ENCODE measurements at regions not wholly inside any gene's neighbourhood (a gene's known extent, or its start where the extent isn't known, plus 50 kb on each side); places are given as distances from the start of the nearest gene placed in this dataset.

- Mint-ChIP-seq H3K4me1 (ENCODE audit: low read depth, unreplicated experiment) (no peaks in the 10 kb centered on the region), H3K4me3 (ENCODE audit: unreplicated experiment) (no peak overlapping the region)
These were observed 102.2 kb upstream of the NKX1-1 start for GRCh38 chr4:1508161-1509160.

DNA sequence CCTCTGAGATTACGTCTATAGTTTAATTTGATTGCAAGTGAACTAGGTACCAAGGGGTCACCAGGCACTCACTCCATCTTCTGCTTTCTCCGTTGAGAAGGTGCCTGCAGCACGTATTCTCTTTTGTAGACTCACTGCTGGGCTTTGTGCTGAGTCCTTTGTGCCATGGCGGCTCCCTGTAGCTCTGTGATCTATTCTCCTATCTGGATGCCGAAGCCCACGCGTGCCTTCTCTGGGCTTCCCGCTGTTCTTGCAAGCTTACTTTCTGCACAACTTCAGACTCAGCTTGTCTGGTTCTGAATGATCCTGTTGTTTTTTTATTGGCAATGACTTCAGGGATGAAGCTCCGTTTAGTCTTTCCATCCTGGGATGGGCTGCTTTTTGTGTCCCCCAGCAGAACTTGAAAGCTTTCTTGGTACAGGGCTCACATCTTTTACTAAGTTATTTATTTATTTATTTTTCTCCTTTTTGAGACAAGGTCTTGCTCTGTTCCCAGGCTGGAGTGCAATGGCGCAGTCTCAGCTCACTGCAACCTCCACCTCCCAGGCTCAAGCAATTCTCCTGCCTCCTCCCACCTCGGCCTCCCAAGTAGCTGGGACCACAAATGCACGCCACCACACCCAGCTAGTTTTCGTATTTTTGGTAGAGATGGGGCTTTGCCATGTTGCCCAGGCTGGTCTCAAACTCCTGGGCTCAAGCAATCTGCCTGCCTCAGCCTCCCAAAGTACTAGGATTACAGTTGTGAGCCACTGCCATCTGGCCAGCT lies 100.9 kb upstream of the NKX1-1 start:
- Histone ChIP-seq H3K4me3 (ENCODE audit: insufficient read depth, low read depth, low read length) (no peak overlapping the region), H3K9me3 (ENCODE audit: insufficient read depth, low read depth, low read length) (no peaks in the 10 kb centered on the region), H3K4me1 (ENCODE audit: insufficient read depth, low read length) (no peaks in the 10 kb centered on the region), H3K27me3 (ENCODE audit: insufficient read depth, low read length) (peaks cover 14% of the 10 kb centered on the region), H3K27ac (ENCODE audit: low read depth, low read length) (no peak overlapping the region), H3K36me3 (ENCODE audit: insufficient read depth, low read length) (no peaks in the 10 kb centered on the region), H3K4me2 (ENCODE audit: low read length) (no peak overlapping the region), H3K79me2 (ENCODE audit: insufficient read depth, low read length) (no peaks in the 10 kb centered on the region), H4K20me1 (ENCODE audit: insufficient read depth, low read length) (no peaks in the 10 kb centered on the region), H2AFZ (ENCODE audit: low read depth, low read length) (no peak overlapping the region), H3K9ac (ENCODE audit: low read length) (no peak overlapping the region)
- no peak overlapping the region for H3K4me3 Mint-ChIP-seq (ENCODE audit: unreplicated experiment)
- no peak overlapping the region for H3K27ac Mint-ChIP-seq (ENCODE audit: unreplicated experiment)
- H3K27me3 Mint-ChIP-seq (ENCODE audit: low read depth, unreplicated experiment) = peaks cover 39% of the 10 kb centered on the region
- peaks cover 4% of the 10 kb centered on the region for H3K9me3 Mint-ChIP-seq (ENCODE audit: unreplicated experiment)
- no peak for DNase-seq (ENCODE audit: low read depth)
- no peaks in the 10 kb centered on the region for H3K4me1 Mint-ChIP-seq (ENCODE audit: low read depth, unreplicated experiment)
- H3K36me3 Mint-ChIP-seq (ENCODE audit: low read depth, unreplicated experiment) = peaks cover 3% of the 10 kb centered on the region
- TF ChIP-seq EZH2 (IDR thresholded peaks at IDR 0.05; ENCODE audit: insufficient read depth, low read length) = no peak
- FAIRE-seq = no peak

More at GRCh38 chr4:1508161-1509160, 102.2 kb upstream of the NKX1-1 start:
- FAIRE-seq (no peak), DNase-seq (ENCODE audit: low read depth) (no peak)
- TF ChIP-seq EZH2 (IDR thresholded peaks at IDR 0.05; ENCODE audit: insufficient read depth, low read length) = no peak
- TF ChIP-seq, protein P1, sequence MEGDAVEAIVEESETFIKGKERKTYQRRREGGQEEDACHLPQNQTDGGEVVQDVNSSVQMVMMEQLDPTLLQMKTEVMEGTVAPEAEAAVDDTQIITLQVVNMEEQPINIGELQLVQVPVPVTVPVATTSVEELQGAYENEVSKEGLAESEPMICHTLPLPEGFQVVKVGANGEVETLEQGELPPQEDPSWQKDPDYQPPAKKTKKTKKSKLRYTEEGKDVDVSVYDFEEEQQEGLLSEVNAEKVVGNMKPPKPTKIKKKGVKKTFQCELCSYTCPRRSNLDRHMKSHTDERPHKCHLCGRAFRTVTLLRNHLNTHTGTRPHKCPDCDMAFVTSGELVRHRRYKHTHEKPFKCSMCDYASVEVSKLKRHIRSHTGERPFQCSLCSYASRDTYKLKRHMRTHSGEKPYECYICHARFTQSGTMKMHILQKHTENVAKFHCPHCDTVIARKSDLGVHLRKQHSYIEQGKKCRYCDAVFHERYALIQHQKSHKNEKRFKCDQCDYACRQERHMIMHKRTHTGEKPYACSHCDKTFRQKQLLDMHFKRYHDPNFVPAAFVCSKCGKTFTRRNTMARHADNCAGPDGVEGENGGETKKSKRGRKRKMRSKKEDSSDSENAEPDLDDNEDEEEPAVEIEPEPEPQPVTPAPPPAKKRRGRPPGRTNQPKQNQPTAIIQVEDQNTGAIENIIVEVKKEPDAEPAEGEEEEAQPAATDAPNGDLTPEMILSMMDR (IDR thresholded peaks at IDR 0.05; ENCODE audit: insufficient read depth, low read depth, low read length) = no peak
- H3K36me3 ChIP-seq (ENCODE audit: insufficient read depth, low read length) = no peaks in the 10 kb centered on the region
- H3K9ac ChIP-seq (ENCODE audit: low read length) = no peak overlapping the region
- H3K4me1 ChIP-seq (ENCODE audit: insufficient read depth, low read length) = no peaks in the 10 kb centered on the region
- peaks cover 14% of the 10 kb centered on the region for H3K27me3 ChIP-seq (ENCODE audit: insufficient read depth, low read length)
- H3K27ac ChIP-seq (ENCODE audit: low read depth, low read length) = no peak overlapping the region
- Mint-ChIP-seq H3K9me3 (ENCODE audit: unreplicated experiment) (peaks cover 4% of the 10 kb centered on the region), H3K27me3 (ENCODE audit: low read depth, unreplicated experiment) (peaks cover 36% of the 10 kb centered on the region), H3K27ac (ENCODE audit: unreplicated experiment) (no peak overlapping the region), H3K36me3 (ENCODE audit: low read depth, unreplicated experiment) (peaks cover 3% of the 10 kb centered on the region)
- H3K4me2 ChIP-seq (ENCODE audit: low read length) = no peak overlapping the region
- H3K79me2 ChIP-seq (ENCODE audit: insufficient read depth, low read length) = no peaks in the 10 kb centered on the region
- no peak overlapping the region for H2AFZ ChIP-seq (ENCODE audit: low read depth, low read length)
- H4K20me1 ChIP-seq (ENCODE audit: insufficient read depth, low read length) = no peaks in the 10 kb centered on the region
- no peaks in the 10 kb centered on the region for H3K9me3 ChIP-seq (ENCODE audit: insufficient read depth, low read depth, low read length)
- H3K4me3 ChIP-seq (ENCODE audit: insufficient read depth, low read depth, low read length) = no peak overlapping the region

Measured in astrocyte (in vitro differentiated cells and primary cell).